CD4-positive, alpha-beta T cell treated with Interleukin-1 beta for 1 hour (primary cell): ENCODE measurements at regions not wholly inside any gene's neighbourhood (a gene's known extent, or its start where the extent isn't known, plus 50 kb on each side); places are given as distances from the start of the nearest gene placed in this dataset.

Source experiments
- DNase-seq, 2 donors: peaks; one replicate each; pipeline ENCODE4 v3.0.0-alpha.2; 2020 to 2022

- no peak for DNase-seq
These were observed 253.5 kb downstream of the BAMBI start for GRCh38 chr10:28930514-28931495.

GRCh38 chr10:28935061-28935460, 257.7 kb downstream of the BAMBI start:
- DNase-seq = no peak

- no peak for DNase-seq
These were observed 260.6 kb downstream of the BAMBI start for GRCh38 chr10:28937959-28938358.

GRCh38 chr10:28938745-28939144, 261.4 kb downstream of the BAMBI start:
- DNase-seq = no peak

GRCh38 chr10:28939281-28940157, 262.2 kb downstream of the BAMBI start:
- no peak for DNase-seq

GRCh38 chr10:28940158-28940888, 263.0 kb downstream of the BAMBI start:
- DNase-seq = no peak

GRCh38 chr10:28942012-28942411, 264.7 kb downstream of the BAMBI start:
- no peak for DNase-seq

- no peak for DNase-seq
These were observed 268.6 kb downstream of the BAMBI start for GRCh38 chr10:28945959-28946358.

- no peak for DNase-seq
These were observed 269.2 kb downstream of the BAMBI start for GRCh38 chr10:28946479-28946878.

- no peak for DNase-seq
These were observed 269.9 kb downstream of the BAMBI start for GRCh38 chr10:28947171-28947570.

GRCh38 chr10:28948046-28948445, 270.7 kb downstream of the BAMBI start:
- DNase-seq = no peak

GRCh38 chr10:28949005-28950004, 272.0 kb downstream of the BAMBI start:
- no peak for DNase-seq

GRCh38 chr10:28951484-28951883, 274.2 kb downstream of the BAMBI start:
- DNase-seq = no peak

- DNase-seq = no peak
These were observed 275.2 kb downstream of the BAMBI start for GRCh38 chr10:28952523-28952922.

GRCh38 chr10:28954211-28954610, 276.9 kb downstream of the BAMBI start:
- no peak for DNase-seq

- no peak for DNase-seq
These were observed 281.1 kb downstream of the BAMBI start for GRCh38 chr10:28958468-28958867.

GRCh38 chr10:28959850-28960501, 282.7 kb downstream of the BAMBI start:
- DNase-seq = no peak

- no peak for DNase-seq
These were observed 285.4 kb downstream of the BAMBI start for GRCh38 chr10:28962768-28963167.

- no peak for DNase-seq
These were observed 286.4 kb downstream of the BAMBI start for GRCh38 chr10:28963539-28964221.

- DNase-seq = no peak
These were observed 288.6 kb downstream of the BAMBI start for GRCh38 chr10:28965937-28966336.
